ENCODE measurements at regions not wholly inside any gene's neighbourhood (a gene's known extent, or its start where the extent isn't known, plus 50 kb on each side); places are given as distances from the start of the nearest gene placed in this dataset.
A peak's percentile ranks its signal among the peaks of the same experiment; 100 is the strongest.

- DNase-seq: no peak
Measured at GRCh38 chr1:25103164-25103795, 129.0 kb downstream of the SYF2 start.

GRCh38 chr1:25100151-25100833, 132.0 kb downstream of the SYF2 start:
- DNase-seq: no peak

- peak; percentile 29 for DNase-seq
Measured at GRCh38 chr1:25099343-25099951, 132.9 kb downstream of the SYF2 start.

- DNase-seq: no peak
Measured at GRCh38 chr1:25098717-25099116, 133.6 kb downstream of the SYF2 start.

GRCh38 chr1:25096307-25097150, 135.8 kb downstream of the SYF2 start:
- DNase-seq: no peak

- no peak for DNase-seq
Measured at GRCh38 chr1:25095635-25096200, 136.6 kb downstream of the SYF2 start.

- no peak for DNase-seq
Measured at GRCh38 chr1:25094995-25095394, 137.3 kb downstream of the SYF2 start.

- no peak for DNase-seq
Measured at GRCh38 chr1:25094229-25094628, 138.1 kb downstream of the SYF2 start.

GRCh38 chr1:25091658-25092057, 140.6 kb downstream of the SYF2 start:
- no peak for DNase-seq

GRCh38 chr1:25090707-25091422, 141.4 kb downstream of the SYF2 start:
- DNase-seq: peak; percentile 45

GRCh38 chr1:25089772-25090171, 142.5 kb downstream of the SYF2 start:
- no peak for DNase-seq

GRCh38 chr1:25088946-25089345, 143.4 kb downstream of the SYF2 start:
- DNase-seq: no peak

GRCh38 chr1:25088180-25088701, 144.1 kb downstream of the SYF2 start:
- no peak for DNase-seq

- DNase-seq: no peak
Measured at GRCh38 chr1:25086518-25087079, 145.7 kb downstream of the SYF2 start.

- no peak for DNase-seq
Measured at GRCh38 chr1:25084407-25084806, 147.9 kb downstream of the SYF2 start.

GRCh38 chr1:25083481-25084345, 148.6 kb downstream of the SYF2 start:
- DNase-seq: no peak

GRCh38 chr1:25082995-25083394, 149.3 kb downstream of the SYF2 start:
- DNase-seq: no peak

- no peak for DNase-seq
Measured at GRCh38 chr1:25082216-25082899, 149.9 kb downstream of the SYF2 start.

GRCh38 chr1:25081496-25081895, 150.8 kb downstream of the SYF2 start:
- DNase-seq: no peak

Data from OCI-M1 (cell line).